Body of pancreas (tissue), 4 donors: ENCODE measurements at regions not wholly inside any gene's neighbourhood (a gene's known extent, or its start where the extent isn't known, plus 50 kb on each side); places are given as distances from the start of the nearest gene placed in this dataset.

Experiments used
- ATAC-seq: fragments of 150-250 bp; one replicate; pipeline ENCODE4 v1.9.1; 2016
- DNase-seq, 4 donors: peaks; one replicate each; pipeline ENCODE4 v3.0.0-alpha.2; 2019
- H3K27ac ChIP-seq, 4 donors: fragments of 200-600 bp; sonication (generic); 1 replicate in 3 of 4; 2 replicates in 1 of 4; pipeline versions ENCODE4 v1.5.1 to v1.6.1; 2016 to 2019; ENCODE audit warnings: mild to moderate bottlenecking in 1 of 4, mixed read lengths in 1 of 4, moderate library complexity in 1 of 4
- H3K27me3 ChIP-seq, 2 donors: fragments of 200-600 bp; sonication (generic); one replicate each; pipeline ENCODE4 v1.6.0; 2016; ENCODE audit warnings: mild to moderate bottlenecking in 1 of 2
- H3K36me3 ChIP-seq, 2 donors: fragments of 200-600 bp; sonication (generic); replicated peaks in 1 of 2; 2 replicates each; pipeline ENCODE4 v1.5.1; 2016; ENCODE audit warnings: low read depth in 2 of 2; ENCODE audit not compliant: insufficient read depth in 1 of 2
- H3K4me1 ChIP-seq: fragments of 200-600 bp; sonication (generic); one replicate; pipeline ENCODE4 v1.6.0; 2016
- H3K4me3 ChIP-seq, 2 donors: fragments of 200-600 bp; sonication (generic); 1 replicate in 1 of 2; 2 replicates in 1 of 2; pipeline ENCODE4 v1.5.1; 2016 to 2019
- H3K9me3 ChIP-seq, 3 donors: fragments of 200-600 bp; sonication (generic); 1 replicate in 2 of 3; 2 replicates in 1 of 3; pipeline ENCODE4 v1.5.1; 2016
- POLR2A ChIP-seq, 3 donors: fragments of 450-650 bp; IDR thresholded peaks; one replicate each; pipeline ENCODE4 v1.6.1; 2016; ENCODE audit warnings: antibody characterized with exemption in 3 of 3, mild to moderate bottlenecking in 2 of 3
- WGBS, 2 donors: methylation state at CpG; one replicate each; pipeline ENCODE4 v1.1.5; 2017; 5-methylcytosine and 5-hydroxymethylcytosine counted together
- intact Hi-C: fragments of 100-400 bp; cut with DNase I; formaldehyde crosslinking; loops from one replicate; pipeline ENCODE4 v1.15.1; 2023
- TF ChIP-seq, protein P1 (sequence below), 7 experiments: fragments of 450-650 bp in 4 of 7; fragments of 200-600 bp in 3 of 7; sonication (generic) in 3 of 7; IDR thresholded peaks; one replicate each; pipeline ENCODE4 v1.5.1; 2016 to 2019; ENCODE audit warnings: antibody characterized with exemption in 7 of 7

DNA sequence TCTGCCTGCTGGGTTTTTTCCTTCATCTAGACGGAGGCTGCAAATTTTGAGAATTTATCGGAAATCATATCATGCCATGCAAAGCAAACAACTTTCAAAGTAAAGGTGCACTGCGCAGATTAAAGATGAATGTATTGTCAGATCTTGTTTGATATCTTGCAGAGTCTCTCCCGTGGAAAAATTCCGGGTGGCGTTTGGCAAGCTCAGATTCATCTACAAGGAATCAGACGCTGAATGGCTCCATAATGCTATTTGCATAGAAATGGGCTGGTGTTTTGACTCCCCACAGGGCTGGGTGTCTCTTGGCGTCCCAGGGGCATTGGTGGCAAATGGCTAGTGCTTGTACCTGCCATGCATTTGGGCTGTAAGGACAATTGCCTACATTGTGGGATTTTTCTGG, 274.0 kb downstream of the VRK1 start:
- Histone ChIP-seq H3K27ac (no peak overlapping the region), H3K4me3 (no peak overlapping the region), H3K36me3 (no peaks in the 10 kb centered on the region), H3K9me3 (no peaks in the 10 kb centered on the region), H3K27me3 (no peaks in the 10 kb centered on the region), H3K4me1 (no peaks in the 10 kb centered on the region)
- TF ChIP-seq POLR2A (IDR thresholded peaks at IDR 0.05), result no peak
- TF ChIP-seq, protein P1, sequence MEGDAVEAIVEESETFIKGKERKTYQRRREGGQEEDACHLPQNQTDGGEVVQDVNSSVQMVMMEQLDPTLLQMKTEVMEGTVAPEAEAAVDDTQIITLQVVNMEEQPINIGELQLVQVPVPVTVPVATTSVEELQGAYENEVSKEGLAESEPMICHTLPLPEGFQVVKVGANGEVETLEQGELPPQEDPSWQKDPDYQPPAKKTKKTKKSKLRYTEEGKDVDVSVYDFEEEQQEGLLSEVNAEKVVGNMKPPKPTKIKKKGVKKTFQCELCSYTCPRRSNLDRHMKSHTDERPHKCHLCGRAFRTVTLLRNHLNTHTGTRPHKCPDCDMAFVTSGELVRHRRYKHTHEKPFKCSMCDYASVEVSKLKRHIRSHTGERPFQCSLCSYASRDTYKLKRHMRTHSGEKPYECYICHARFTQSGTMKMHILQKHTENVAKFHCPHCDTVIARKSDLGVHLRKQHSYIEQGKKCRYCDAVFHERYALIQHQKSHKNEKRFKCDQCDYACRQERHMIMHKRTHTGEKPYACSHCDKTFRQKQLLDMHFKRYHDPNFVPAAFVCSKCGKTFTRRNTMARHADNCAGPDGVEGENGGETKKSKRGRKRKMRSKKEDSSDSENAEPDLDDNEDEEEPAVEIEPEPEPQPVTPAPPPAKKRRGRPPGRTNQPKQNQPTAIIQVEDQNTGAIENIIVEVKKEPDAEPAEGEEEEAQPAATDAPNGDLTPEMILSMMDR (IDR thresholded peaks at IDR 0.05), result no peak
- DNase-seq (no peak), ATAC-seq (no peak)
- WGBS, 2 donors, result 51 to 58% methylated on average over 8 of the region's 8 CpGs
- intact Hi-C loops, result no loop called here

DNA sequence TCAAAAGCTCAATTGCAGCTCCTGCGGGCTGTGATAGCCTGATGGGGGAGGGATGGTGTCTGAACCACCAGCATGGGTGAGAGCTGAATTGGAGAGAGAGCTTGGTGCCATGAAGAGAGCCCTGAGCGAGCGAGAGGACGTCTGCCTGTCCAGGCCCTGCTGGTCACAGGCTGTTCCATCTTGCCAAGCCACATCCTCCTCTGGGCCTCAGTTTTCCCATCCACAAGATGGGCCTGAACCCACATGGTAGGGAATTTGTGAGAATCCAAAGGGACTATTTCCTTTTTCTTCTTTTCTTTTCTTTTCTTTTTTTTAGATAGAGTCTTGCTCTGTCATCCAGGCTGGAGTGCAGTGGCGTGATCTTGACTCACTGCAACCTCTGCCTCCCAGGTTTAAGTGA, 276.4 kb downstream of the VRK1 start:
- no peak for ATAC-seq
- intact Hi-C loops, result no loop called here

DNA sequence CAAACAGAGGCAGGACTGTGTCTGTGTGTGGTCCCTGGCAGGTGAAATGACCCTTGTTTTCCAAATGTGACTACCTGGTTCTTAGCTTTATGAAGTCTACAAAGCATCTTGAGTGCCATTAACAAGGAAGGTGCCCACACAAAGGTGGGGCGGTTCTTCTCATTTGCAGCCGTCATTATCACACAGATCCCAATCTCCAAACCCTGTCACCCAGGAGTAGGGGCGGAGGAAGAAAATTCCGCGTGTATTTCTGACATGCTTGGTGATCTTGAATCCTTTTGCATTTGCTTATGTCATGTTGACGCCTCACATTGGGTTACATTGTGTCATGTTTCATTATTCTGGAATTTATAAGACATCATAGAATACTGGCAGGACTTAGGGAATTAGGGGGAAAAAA, 277.3 kb downstream of the VRK1 start:
- DNase-seq, result no peak
- Histone ChIP-seq H3K4me3 (no peak overlapping the region), H3K27me3 (no peaks in the 10 kb centered on the region), H3K9me3 (no peaks in the 10 kb centered on the region), H3K27ac (no peak overlapping the region), H3K36me3 (no peaks in the 10 kb centered on the region), H3K4me1 (no peaks in the 10 kb centered on the region)
- TF ChIP-seq POLR2A (IDR thresholded peaks at IDR 0.05), result no peak
- TF ChIP-seq, protein P1 (IDR thresholded peaks at IDR 0.05), result no peak
- no peak for ATAC-seq
- 64 to 65% methylated on average over 6 of the region's 6 CpGs for WGBS, 2 donors
- intact Hi-C loops, result no loop called here

More for the DNA sequence above, 276.4 kb downstream of the VRK1 start:
- Histone ChIP-seq H3K36me3 (no peaks in the 10 kb centered on the region), H3K27me3 (no peaks in the 10 kb centered on the region), H3K4me3 (no peak overlapping the region), H3K9me3 (no peaks in the 10 kb centered on the region), H3K27ac (no peak overlapping the region), H3K4me1 (no peaks in the 10 kb centered on the region)
- DNase-seq, result no peak
- TF ChIP-seq, protein P1 (IDR thresholded peaks at IDR 0.05), result no peak
- no peak for TF ChIP-seq POLR2A (IDR thresholded peaks at IDR 0.05)
- 62 to 63% methylated on average over 5 of the region's 5 CpGs for WGBS, 2 donors

DNA sequence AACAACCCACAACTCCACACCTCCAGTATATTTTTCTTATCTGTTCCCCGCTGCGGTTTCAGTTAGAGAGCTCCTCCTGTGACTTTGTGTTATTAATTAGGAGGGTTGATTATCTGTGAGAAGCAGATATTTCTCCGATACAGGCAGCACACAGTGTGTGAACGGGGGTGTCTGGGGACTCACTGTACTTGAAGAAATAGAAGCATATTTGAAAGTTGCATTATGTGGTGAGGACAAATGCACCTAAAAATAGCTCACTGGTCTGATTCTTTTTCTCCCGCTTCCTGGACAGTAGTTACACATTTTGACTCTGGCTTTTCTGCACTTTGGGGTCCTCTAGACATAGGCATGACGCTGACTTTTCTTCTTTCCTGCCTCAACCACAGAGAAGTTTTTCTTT, 277.7 kb downstream of the VRK1 start:
- no peak for TF ChIP-seq POLR2A (IDR thresholded peaks at IDR 0.05)
- TF ChIP-seq, protein P1 (IDR thresholded peaks at IDR 0.05), result no peak
- Histone ChIP-seq H3K27ac (no peak overlapping the region), H3K27me3 (no peaks in the 10 kb centered on the region), H3K4me1 (no peaks in the 10 kb centered on the region), H3K4me3 (no peak overlapping the region), H3K9me3 (no peaks in the 10 kb centered on the region), H3K36me3 (no peaks in the 10 kb centered on the region)
- no peak for ATAC-seq
- 23 to 44% methylated on average over 6 of the region's 6 CpGs for WGBS, 2 donors
- no peak for DNase-seq
- intact Hi-C loops, result no loop called here

DNA sequence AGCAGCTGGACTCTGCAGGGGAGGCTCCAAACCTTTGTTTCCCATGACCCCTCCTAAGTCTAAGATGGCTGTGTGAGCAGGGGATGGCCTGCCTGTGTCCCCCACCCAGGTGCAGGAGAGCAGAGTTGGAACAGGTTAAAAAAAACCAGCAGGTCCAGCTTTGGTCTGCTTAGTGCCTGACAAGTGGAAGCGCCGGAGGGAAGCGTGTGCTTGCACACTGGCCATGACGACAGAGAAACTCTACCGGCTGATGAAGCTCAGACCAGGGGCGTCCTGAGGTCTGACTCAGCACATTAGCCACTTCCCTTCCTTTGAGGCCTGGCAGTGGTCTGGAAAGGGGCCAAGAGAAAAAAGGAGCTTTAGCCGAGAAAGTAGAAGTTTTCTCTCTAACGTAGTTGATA, 280.1 kb downstream of the VRK1 start:
- H3K4me1 ChIP-seq, result no peaks in the 10 kb centered on the region
- TF ChIP-seq, protein P1 (IDR thresholded peaks at IDR 0.05), result no peak
- no peak overlapping the region for H3K27ac ChIP-seq
- no peaks in the 10 kb centered on the region for H3K27me3 ChIP-seq
- no peaks in the 10 kb centered on the region for H3K9me3 ChIP-seq
- no peak overlapping the region for H3K4me3 ChIP-seq
- intact Hi-C loops, result no loop called here
- 27 to 39% methylated on average over 6 to 8 of the region's 8 CpGs for WGBS, 2 donors
- no peaks in the 10 kb centered on the region for H3K36me3 ChIP-seq
- ATAC-seq (no peak), DNase-seq (peak in 3 of 4 donors; percentile 11 to 70 (median 22))
